HK-2 (cell line): ENCODE measurements at regions not wholly inside any gene's neighbourhood (a gene's known extent, or its start where the extent isn't known, plus 50 kb on each side); places are given as distances from the start of the nearest gene placed in this dataset.
"Not testable (repeated sequence)": the region's sequence is repeated elsewhere in the genome, so short reads cannot be mapped to it uniquely, and the experiment has no call there.

ENCODE experiments used
- DNase-seq: peaks from one replicate; pipeline ENCODE4 v3.0.0-alpha.2; 2018; ENCODE audit not compliant: unreplicated experiment

- peak; percentile 7 for DNase-seq
Observed at GRCh38 chr4:99763635-99764101, 53.0 kb upstream of the DAPP1 start.

GRCh38 chr4:99762728-99763127 is 53.9 kb upstream of the DAPP1 start:
- DNase-seq = no peak

- DNase-seq = no peak
Observed at GRCh38 chr4:99759988-99760387, 56.6 kb upstream of the DAPP1 start.

- DNase-seq = no peak
Observed at GRCh38 chr4:99759346-99759984, 57.2 kb upstream of the DAPP1 start.

- no peak for DNase-seq
Observed at GRCh38 chr4:99755223-99755944, 61.2 kb upstream of the DAPP1 start.

GRCh38 chr4:99754756-99755155 is 61.9 kb upstream of the DAPP1 start:
- no peak for DNase-seq

GRCh38 chr4:99753931-99754330 is 62.7 kb upstream of the DAPP1 start:
- no peak for DNase-seq

- DNase-seq = no peak
Observed at GRCh38 chr4:99749445-99750391, 66.9 kb upstream of the DAPP1 start.

GRCh38 chr4:99746443-99746842 is 70.2 kb upstream of the DAPP1 start:
- no peak for DNase-seq

GRCh38 chr4:99736846-99737245 is 79.2 kb upstream of the C4orf54 start:
- DNase-seq = no peak

GRCh38 chr4:99735822-99736221 is 78.2 kb upstream of the C4orf54 start:
- no peak for DNase-seq

GRCh38 chr4:99734583-99735322 is 77.1 kb upstream of the C4orf54 start:
- no peak for DNase-seq

GRCh38 chr4:99733455-99733854 is 75.8 kb upstream of the C4orf54 start:
- DNase-seq = not testable (repeated sequence)

- DNase-seq = no peak
Observed at GRCh38 chr4:99729186-99729585, 71.6 kb upstream of the C4orf54 start.

GRCh38 chr4:99724067-99724466 is 66.4 kb upstream of the C4orf54 start:
- DNase-seq = no peak

GRCh38 chr4:99723612-99724011 is 66.0 kb upstream of the C4orf54 start:
- DNase-seq = peak; percentile 34

GRCh38 chr4:99722725-99723124 is 65.1 kb upstream of the C4orf54 start:
- DNase-seq = no peak

GRCh38 chr4:99722006-99722405 is 64.4 kb upstream of the C4orf54 start:
- no peak for DNase-seq

GRCh38 chr4:99720206-99720605 is 62.6 kb upstream of the C4orf54 start:
- DNase-seq = no peak

GRCh38 chr4:99716996-99717395 is 59.4 kb upstream of the C4orf54 start:
- no peak for DNase-seq

GRCh38 chr4:99715286-99715685 is 57.7 kb upstream of the C4orf54 start:
- DNase-seq = no peak

GRCh38 chr4:99714179-99714578 is 56.6 kb upstream of the C4orf54 start:
- DNase-seq = no peak
